Activated T-cell treated with anti-CD3 and anti-CD28 coated beads, Interleukin-2, amount 50 U/mL, for 48 hours (primary cell): ENCODE measurements at regions not wholly inside any gene's neighbourhood (a gene's known extent, or its start where the extent isn't known, plus 50 kb on each side); places are given as distances from the start of the nearest gene placed in this dataset.
"Not testable (repeated sequence)": the region's sequence is repeated elsewhere in the genome, so short reads cannot be mapped to it uniquely, and the experiment has no call there.

ENCODE experiments used
- DNase-seq, 2 experiments: peaks; one replicate each; pipeline ENCODE4 v3.0.0-alpha.2; 2020

DNA sequence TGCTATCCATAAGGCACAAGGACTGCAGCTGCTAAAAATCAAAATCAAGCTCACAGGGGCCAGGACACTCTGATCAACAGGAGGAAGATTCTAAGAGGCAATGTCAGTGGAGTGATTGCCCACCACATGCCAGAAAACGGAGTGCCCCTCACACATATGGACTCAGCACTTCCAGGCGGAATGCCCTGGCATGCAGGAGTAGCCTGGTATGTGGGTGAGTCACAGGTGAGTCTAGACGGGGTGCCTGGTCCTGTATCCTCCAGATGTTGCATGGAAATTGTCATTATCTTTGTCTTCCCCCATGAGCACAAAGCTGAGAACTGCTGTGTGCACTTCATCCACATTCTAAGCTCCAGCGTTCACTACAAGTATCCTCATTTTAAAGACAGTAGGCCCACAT, 129.2 kb upstream of the FOXD4L5 start:
- not testable (repeated sequence) for DNase-seq

DNA sequence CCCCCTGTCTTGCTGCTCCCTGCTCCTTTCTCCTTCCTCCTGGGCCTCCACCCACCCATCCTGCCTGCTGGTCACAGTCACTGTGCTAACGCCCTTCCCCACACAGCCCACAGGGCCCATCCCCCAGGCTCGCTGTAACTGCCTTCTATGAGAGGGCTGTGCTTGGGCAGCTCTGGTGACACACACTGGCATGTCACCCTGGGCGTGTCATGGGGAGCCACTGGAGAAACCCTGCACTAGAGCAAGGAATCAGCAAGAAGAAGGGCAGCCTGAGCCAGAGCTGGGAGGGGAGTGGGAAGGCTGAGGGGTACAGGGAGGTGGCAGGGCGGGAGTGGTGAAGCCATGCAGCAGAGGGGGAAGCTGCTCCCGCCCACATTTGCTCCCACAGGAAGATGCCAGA, 128.4 kb upstream of the FOXD4L5 start:
- not testable (repeated sequence) for DNase-seq

- DNase-seq, result no peak
These were observed 126.9 kb upstream of the FOXD4L5 start for GRCh38 chr9:65411901-65412300.

DNA sequence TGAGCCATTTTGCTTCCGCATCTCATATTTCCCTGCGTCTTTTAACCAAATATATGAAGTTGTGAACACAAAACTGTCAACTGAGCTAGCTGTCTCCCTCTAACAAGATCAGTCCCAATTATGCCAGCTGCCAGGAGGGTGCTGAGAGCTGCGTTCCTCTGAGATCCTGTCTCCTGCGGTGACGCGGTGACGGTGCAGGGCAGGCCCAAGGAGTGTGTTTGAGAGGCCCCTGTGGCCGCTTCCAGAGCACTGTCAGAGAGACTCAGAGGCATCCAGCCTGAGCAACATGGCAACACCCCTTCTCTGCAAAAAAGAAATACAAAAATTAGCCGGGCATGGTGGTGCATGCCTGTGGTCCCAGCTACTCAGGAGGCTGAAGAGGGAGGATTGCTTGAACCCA, 126.3 kb upstream of the FOXD4L5 start:
- no peak for DNase-seq

DNA sequence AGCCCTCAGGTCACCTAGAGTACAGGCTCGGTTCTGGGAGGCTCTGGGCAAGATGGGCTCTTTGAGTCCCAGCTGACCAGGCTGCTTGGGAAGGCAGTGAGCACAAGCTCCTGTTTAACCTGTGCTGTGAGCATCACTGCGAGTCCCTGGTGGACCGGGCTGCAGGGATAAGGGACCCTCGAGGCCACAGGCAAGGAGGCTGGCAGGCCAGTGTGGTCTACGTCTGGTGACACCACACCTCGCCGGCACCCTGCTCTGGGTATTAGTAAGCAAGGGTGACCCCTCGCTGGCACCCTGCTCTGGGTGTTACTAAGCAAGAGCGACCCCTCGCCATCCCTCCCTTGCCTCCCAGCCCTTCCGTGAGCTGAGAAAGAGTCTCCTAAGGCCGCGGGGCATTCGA, 125.9 kb upstream of the FOXD4L5 start:
- DNase-seq, result no peak

GRCh38 chr9:65409471-65409980, 124.5 kb upstream of the FOXD4L5 start:
- no peak for DNase-seq

GRCh38 chr9:65408806-65409205, 123.8 kb upstream of the FOXD4L5 start:
- DNase-seq, result not testable (repeated sequence)

GRCh38 chr9:65406625-65407024, 121.6 kb upstream of the FOXD4L5 start:
- DNase-seq, result not testable (repeated sequence)

DNA sequence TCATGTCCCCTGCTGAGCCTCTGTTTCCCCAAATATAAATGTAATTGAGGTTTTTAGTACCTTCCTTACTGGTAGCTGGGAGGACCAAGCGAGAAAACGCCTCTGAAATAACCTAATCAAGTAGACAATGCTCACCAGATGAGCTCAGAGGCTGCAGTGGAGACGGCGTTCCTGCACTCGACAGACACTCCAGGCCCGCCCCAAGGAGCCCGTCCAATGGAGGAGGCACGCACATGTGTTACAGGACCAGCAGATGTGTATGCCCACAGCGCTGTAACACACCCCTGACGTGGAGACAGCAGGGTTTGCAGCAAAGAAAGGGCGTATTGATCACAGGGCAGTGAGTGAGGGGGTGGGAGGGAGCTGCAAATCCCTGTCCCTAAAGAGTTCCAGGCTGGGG, 120.8 kb upstream of the FOXD4L5 start:
- DNase-seq, result not testable (repeated sequence)

GRCh38 chr9:65405253-65405652, 120.2 kb upstream of the FOXD4L5 start:
- no peak for DNase-seq

DNA sequence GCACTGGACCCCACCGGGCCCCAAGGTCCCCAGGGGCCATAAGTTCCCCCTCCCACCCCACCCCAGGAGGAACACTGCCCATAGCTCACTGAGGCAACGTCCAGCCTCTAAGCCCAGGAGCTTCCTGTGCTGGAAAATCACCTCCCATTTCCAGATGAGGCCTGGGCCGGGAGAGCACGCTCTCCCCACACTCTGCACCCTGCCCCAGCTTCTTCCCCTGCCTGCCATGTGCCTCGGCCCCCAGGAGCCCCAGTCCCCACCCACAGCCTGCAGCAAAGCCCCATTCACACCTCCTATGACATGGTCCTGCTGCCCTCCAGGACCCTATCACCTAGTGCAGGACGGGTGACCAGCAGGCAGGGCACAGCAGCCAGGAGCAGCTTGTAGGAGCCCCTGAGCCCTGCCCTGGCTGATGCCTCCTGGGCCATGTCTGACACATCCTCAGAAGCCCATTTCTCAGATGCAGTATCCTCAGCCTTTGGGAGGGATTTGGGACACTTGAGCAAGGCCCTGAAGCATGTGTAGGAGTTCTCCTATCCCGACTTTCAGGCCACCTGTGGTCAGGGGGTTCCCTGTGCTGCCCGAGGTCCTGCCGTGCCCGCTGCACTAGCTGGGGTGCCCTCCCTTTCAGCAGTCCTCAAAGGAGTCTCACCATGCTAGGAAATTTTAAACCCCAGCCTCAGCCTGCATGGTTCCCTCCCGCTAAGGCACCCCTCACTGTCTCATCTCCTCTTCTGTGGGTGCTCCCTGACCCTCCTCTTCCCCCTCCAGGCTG, 119.4 kb upstream of the FOXD4L5 start:
- no peak for DNase-seq

GRCh38 chr9:65403721-65404120, 118.7 kb upstream of the FOXD4L5 start:
- DNase-seq, result no peak

- DNase-seq, result not testable (repeated sequence)
These were observed 118.1 kb upstream of the FOXD4L5 start for GRCh38 chr9:65403072-65403471.

- DNase-seq, result not testable (repeated sequence)
These were observed 117.3 kb upstream of the FOXD4L5 start for GRCh38 chr9:65402206-65402870.

GRCh38 chr9:65401456-65402045, 116.5 kb upstream of the FOXD4L5 start:
- DNase-seq, result not testable (repeated sequence)

DNA sequence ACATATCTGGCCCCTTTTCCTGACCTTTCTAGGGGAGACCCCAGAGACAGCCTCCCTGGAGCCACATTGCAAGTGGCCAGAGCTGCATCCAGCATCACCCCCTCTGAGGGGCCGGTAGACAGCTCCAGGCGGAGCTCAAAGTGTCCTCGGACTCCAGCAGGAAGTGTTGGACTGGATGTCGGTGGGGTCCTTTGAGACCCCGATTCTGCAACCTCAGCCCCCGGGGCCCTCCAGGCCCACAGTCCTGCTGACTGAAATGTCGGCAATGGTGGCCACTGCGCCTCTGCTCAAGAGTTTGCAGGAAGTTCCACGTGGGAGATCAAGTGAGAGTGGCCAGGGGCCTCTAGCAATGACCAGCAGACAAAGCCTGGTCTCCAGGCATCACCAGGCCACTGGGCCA, 115.9 kb upstream of the FOXD4L5 start:
- DNase-seq, result no peak

GRCh38 chr9:65397763-65398719, 113.0 kb upstream of the FOXD4L5 start:
- not testable (repeated sequence) for DNase-seq

DNA sequence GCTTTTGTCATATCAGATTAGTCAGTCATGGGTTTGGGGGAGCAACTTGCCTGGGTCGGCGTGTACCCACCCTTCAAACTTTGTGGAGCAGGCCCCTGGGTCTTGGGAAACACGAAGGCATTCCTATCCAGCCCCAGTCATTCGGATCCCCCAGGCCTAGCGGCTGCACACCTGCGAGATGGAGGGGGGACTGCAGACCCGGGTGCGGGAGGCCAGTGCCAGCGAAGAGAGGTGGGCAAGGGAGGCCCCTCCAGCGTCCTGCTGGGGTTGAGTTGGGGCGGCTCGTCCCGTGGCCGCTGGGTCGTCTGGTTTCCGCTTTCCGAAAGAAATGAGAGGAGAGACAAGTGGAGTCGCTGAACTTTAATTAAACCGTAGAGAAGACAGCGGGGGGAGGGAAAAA, 112.2 kb upstream of the FOXD4L5 start:
- DNase-seq, result not testable (repeated sequence)

DNA sequence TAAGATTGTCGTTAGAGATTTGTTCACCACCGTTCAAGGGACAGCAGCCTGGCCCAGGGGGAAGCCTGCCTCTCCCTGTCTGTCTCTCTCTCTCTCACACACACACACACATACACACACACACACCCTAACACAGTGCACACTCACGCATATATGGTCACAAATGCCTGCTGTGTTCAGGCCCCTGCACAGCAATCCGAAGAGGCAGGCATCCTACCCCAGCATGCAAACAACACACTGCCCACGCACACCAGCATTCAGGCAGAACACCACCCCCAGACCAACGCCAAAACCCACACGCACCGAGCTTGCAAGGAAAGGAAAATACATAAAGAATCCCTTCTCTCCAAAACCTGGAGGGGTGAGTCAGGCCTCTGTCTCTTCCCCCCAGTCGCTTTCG, 111.6 kb upstream of the FOXD4L5 start:
- not testable (repeated sequence) for DNase-seq

- not testable (repeated sequence) for DNase-seq
These were observed 110.8 kb upstream of the FOXD4L5 start for GRCh38 chr9:65395789-65396188.

GRCh38 chr9:65395121-65395520, 110.1 kb upstream of the FOXD4L5 start:
- not testable (repeated sequence) for DNase-seq

- not testable (repeated sequence) for DNase-seq
These were observed 108.3 kb upstream of the FOXD4L5 start for GRCh38 chr9:65393111-65393810.
